GM21423 (cell line): ENCODE measurements at regions not wholly inside any gene's neighbourhood (a gene's known extent, or its start where the extent isn't known, plus 50 kb on each side); places are given as distances from the start of the nearest gene placed in this dataset.
A peak's percentile ranks its signal among the peaks of the same experiment; 100 is the strongest.

ENCODE experiments used
- ATAC-seq: cut with Tn5 transposase; IDR thresholded peaks from one replicate; pipeline ENCODE4 v1.9.1; 2021; ENCODE audit warnings: mild to moderate bottlenecking, moderate library complexity; ENCODE audit not compliant: unreplicated experiment

DNA sequence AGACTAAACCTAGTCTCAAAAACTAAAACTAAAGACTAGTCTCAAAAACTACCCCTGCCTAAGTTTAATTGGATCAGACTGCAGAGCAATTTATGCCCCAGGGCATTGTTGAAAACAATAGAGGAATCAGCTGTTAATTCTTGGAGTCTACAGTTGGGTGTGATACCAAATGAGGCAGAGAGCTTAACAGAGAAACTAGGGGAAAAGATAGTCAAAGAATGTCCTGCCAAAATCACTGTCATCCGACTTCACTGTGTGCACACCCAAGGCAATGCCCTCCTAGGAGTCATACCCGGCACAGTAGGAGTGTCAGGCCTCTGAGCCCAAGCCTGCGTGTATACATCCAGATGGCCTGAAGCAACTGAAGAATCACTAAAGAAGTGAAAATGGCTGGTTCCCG, 90.5 kb upstream of the TOMM7 start:
- ATAC-seq, result no peak

GRCh38 chr7:22911889-22912288, 89.2 kb upstream of the TOMM7 start:
- ATAC-seq, result no peak

GRCh38 chr7:22909917-22910316, 87.3 kb upstream of the TOMM7 start:
- ATAC-seq, result no peak

- no peak for ATAC-seq
Measured at GRCh38 chr7:22907805-22908204, 85.2 kb upstream of the TOMM7 start.

GRCh38 chr7:22900784-22901183, 78.1 kb upstream of the TOMM7 start:
- no peak for ATAC-seq

- no peak for ATAC-seq
Measured at GRCh38 chr7:22900101-22900500, 77.5 kb upstream of the TOMM7 start.

- no peak for ATAC-seq
Measured at GRCh38 chr7:22896917-22897316, 74.3 kb upstream of the TOMM7 start.

- ATAC-seq, result no peak
Measured at GRCh38 chr7:22895828-22896165, 73.1 kb upstream of the TOMM7 start.

DNA sequence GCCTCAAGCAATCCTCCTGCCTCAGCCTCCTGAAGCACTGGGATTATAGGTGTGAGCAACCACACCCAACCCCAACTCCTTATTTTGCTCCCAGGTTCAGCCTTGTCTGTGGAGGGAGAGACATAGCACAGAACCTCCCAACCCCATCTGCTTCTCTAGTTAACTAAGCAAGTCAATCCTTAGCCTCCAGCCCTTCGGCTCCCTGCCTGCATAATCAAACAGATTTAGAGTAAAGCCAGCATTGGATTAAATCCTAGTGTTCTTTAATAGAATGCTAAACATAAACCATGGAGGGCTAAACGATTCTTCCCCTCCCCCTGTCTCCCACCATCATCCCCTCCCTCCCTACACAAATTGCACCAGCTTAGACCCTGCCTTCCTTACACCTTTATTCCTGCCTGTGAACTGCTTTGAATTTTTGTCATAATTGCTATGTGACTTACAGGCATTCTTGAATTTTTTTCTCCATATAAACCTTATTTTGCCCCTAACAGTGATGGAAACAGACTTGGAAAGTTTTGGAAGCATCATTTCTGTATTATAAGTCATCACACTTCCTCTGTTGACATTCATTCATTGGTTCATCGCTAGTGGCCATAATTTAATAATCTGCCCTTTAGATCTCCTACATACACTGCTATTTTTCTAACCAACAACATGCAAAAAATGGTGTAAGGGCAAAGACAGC, 72.6 kb upstream of the TOMM7 start:
- no peak for ATAC-seq

GRCh38 chr7:22894546-22894945, 71.9 kb upstream of the TOMM7 start:
- ATAC-seq, result no peak

DNA sequence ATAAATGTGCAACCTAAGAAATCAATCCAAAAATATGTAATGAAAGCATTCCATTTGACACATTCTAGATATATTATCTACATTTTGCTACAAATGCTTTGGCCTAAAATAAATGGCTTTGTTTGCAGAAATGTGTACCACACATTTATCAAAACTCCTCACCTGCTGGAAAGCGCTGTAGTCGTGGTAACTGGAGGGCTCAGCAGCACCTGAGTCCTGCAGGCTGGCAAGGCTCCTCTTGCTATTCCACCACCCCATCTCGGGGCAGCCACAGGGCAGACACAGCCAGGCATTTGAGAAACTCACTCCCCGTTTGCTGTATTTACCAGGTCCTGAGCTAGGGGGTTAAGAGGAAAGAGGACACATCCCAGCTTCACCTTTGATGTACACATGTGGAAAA, 68.1 kb upstream of the TOMM7 start:
- no peak for ATAC-seq

DNA sequence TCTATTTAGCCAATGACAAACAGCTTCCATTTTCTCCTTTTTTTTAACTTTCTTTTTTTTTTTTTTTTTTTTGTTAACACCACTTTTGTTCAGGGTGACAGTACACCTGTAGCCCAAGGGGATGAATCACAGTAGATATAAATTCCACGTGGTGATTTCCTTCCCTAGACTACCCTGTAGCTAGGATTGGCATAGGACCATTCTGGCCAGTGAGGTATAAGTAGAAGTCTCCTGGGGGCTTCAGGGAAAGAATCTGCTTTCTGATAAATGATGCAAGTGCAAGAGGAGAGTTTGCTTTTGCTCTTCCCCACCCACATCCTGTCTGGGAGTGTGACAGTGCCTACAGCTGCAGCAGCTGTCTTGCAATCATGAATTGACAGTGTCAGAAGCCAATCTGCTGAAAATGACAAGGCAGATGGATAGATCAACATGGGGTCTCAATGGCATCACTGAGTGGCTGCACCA, 63.2 kb upstream of the TOMM7 start:
- peak; percentile 90 for ATAC-seq

- peak; percentile 41 for ATAC-seq
Measured at GRCh38 chr7:22884911-22885788, 62.5 kb upstream of the TOMM7 start.

GRCh38 chr7:22882106-22882505, 59.5 kb upstream of the TOMM7 start:
- ATAC-seq, result no peak

DNA sequence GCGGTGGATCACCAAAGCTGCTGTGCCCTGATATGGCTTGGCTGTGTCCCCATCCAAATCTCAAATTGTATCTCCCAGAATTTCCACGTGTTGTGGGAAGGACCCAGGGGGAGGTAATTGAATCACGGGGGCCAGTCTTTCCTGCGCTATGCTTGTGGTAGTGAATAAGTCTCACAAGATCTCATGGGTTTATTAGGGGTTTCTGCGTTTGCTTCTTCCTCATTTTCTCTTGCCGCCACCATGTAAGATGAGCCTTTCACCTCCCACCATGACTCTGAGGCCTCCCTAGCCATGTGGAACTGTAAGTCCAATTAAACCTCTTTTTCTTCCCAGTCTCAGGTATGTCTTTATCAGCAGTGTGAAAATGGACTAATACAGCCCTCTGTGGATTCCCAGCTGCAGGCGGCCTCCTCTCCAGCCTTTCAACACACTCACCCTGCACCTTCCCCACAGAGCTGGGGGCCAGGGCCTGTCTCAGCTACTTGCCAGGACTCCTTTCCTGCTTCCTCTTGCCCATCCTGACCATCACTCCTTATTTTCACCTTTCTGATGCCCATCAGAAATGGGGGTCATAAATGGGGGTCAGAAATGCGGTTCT, 57.2 kb upstream of the TOMM7 start:
- ATAC-seq, result no peak

DNA sequence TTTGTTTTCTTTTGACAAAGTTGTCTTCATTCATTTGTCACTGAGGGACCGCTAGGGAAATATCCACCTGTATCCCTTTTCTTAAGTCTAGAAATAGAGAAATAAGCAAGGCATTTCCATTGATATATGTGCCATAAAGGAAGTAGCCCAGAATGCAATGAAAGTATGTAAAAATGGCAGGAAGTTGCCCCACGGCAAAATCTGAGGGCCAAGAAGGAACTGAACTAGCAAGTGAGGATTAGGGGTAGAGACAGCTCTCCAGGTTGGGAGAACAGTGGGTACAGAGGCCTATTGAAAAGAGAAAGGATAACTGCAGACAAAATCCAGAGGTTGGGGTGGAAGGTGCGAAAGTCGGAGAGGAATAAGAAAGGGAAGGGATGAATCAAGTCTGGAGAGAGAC, 56.6 kb upstream of the TOMM7 start:
- no peak for ATAC-seq

- ATAC-seq, result no peak
Measured at GRCh38 chr7:22876986-22877729, 54.5 kb upstream of the TOMM7 start.

GRCh38 chr7:22875470-22875869, 52.8 kb upstream of the TOMM7 start:
- no peak for ATAC-seq

DNA sequence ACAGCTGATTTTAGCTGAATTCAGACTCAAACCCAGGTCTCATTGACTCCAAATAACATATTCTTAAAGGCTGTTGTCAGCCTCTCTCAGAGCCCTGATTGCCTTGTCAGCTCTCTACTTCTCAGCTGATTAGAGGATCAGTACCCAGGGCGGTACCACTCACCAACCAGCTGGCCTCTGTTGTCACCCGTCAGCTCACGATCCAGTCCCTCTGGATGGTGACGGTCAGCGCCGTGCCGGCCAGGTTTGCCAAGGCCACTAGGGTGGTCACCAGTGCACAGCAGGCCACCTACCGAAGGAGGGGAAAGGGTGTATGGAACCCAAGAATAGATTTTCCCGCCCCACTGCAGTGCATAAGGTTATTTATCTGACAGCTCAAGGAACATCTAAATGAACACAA, 52.3 kb upstream of the TOMM7 start:
- ATAC-seq, result no peak
